ENCODE measurements at regions not wholly inside any gene's neighbourhood (a gene's known extent, or its start where the extent isn't known, plus 50 kb on each side); places are given as distances from the start of the nearest gene placed in this dataset.

- TF ChIP-seq CTCF (IDR thresholded peaks at IDR 0.05) (no peak), POLR2A (IDR thresholded peaks at IDR 0.05) (no peak), POLR2AphosphoS5 (IDR thresholded peaks at IDR 0.05) (no peak), EP300 (IDR thresholded peaks at IDR 0.05) (no peak)
These were observed 455.2 kb downstream of the DTWD2 start for GRCh38 chr5:118533156-118533555.
